Natural killer cell (primary cell): ENCODE measurements at regions not wholly inside any gene's neighbourhood (a gene's known extent, or its start where the extent isn't known, plus 50 kb on each side); places are given as distances from the start of the nearest gene placed in this dataset.
"Not testable (repeated sequence)": the region's sequence is repeated elsewhere in the genome, so short reads cannot be mapped to it uniquely, and the experiment has no call there.

ENCODE experiments used
- ATAC-seq, 3 donors: fragments of 150-1000 bp in 2 of 3; fragments of 200-7000 bp in 1 of 3; cut with Tn5 transposase; 1 replicate in 1 of 3; 2 replicates in 2 of 3; pipeline ENCODE4 v1.10.0; 2021; ENCODE audit warnings: mild to moderate bottlenecking in 2 of 3, moderate library complexity in 2 of 3
- DNase-seq, 2 donors: peaks; one replicate each; pipeline versions ENCODE4 v3.0.0 to v3.0.0-alpha.2; 2013 to 2021; ENCODE audit warnings: mixed read lengths in 1 of 2
- H3K27ac ChIP-seq: one replicate; pipeline ENCODE4 v1.5.1; 2013; ENCODE audit warnings: mild to moderate bottlenecking, low read length
- H3K27me3 ChIP-seq: one replicate; pipeline ENCODE4 v1.6.1; 2013; ENCODE audit warnings: low read length; ENCODE audit not compliant: control insufficient read depth, insufficient read depth
- H3K36me3 ChIP-seq: one replicate; pipeline ENCODE4 v1.6.1; 2013; ENCODE audit warnings: low read length; ENCODE audit not compliant: control insufficient read depth, insufficient read depth
- H3K4me1 ChIP-seq: one replicate; pipeline ENCODE4 v1.6.1; 2013; ENCODE audit warnings: low read length; ENCODE audit not compliant: control insufficient read depth, insufficient read depth
- H3K4me3 ChIP-seq: one replicate; pipeline ENCODE4 v1.5.1; 2013; ENCODE audit warnings: low read length
- H3K9me3 ChIP-seq: one replicate; pipeline ENCODE4 v1.6.1; 2013; ENCODE audit warnings: low read length; ENCODE audit not compliant: control insufficient read depth, insufficient read depth
- H3K27ac Mint-ChIP-seq, 2 donors: one replicate each; pipeline ENCODE4 v1.8.0; 2022; ENCODE audit warnings: mild to moderate bottlenecking in 2 of 2, mixed read lengths in 2 of 2, moderate library complexity in 1 of 2
- H3K27me3 Mint-ChIP-seq, 2 donors: one replicate each; pipeline ENCODE4 v1.8.0; 2022; ENCODE audit warnings: low read depth in 2 of 2, mixed read lengths in 2 of 2
- H3K36me3 Mint-ChIP-seq: one replicate; pipeline ENCODE4 v1.8.0; 2022; ENCODE audit warnings: mixed read lengths
- H3K4me1 Mint-ChIP-seq, 2 donors: one replicate each; pipeline ENCODE4 v1.8.0; 2022; ENCODE audit warnings: mixed read lengths in 2 of 2
- H3K4me3 Mint-ChIP-seq: one replicate; pipeline ENCODE4 v1.8.0; 2022; ENCODE audit warnings: mild to moderate bottlenecking, moderate library complexity, mixed read lengths
- H3K9me3 Mint-ChIP-seq, 2 donors: one replicate each; pipeline ENCODE4 v1.8.0; 2022; ENCODE audit warnings: mixed read lengths in 2 of 2
- CTCF ChIP-seq: fragments of 200-600 bp; IDR thresholded peaks from one replicate; pipeline ENCODE4 v1.8.0; 2022; ENCODE audit warnings: antibody characterized with exemption
- WGBS: methylation state at CpG from one replicate; pipeline ENCODE4 v1.1.7; 2013; ENCODE audit warnings: missing lambda C conversion rate; ENCODE audit not compliant: insufficient coverage; 5-methylcytosine and 5-hydroxymethylcytosine counted together
- intact Hi-C: fragments of 100-400 bp; cut with micrococcal nuclease; formaldehyde crosslinking; loops from one replicate; pipeline ENCODE4 v1.14.2; 2022

GRCh38 chr7:35853194-35853593, 52.3 kb downstream of the SEPTIN7 start:
- Mint-ChIP-seq H3K27ac (peak overlapping the region; percentile 57 to 71), H3K4me1 (peaks cover 70 to 71% of the 10 kb centered on the region in 2 donors)
- peaks cover 11% of the 10 kb centered on the region for H3K4me1 ChIP-seq
- H3K27me3 Mint-ChIP-seq, H3K4me3 Mint-ChIP-seq, H3K9me3 ChIP-seq, intact Hi-C loops, ATAC-seq, H3K9me3 Mint-ChIP-seq, H3K4me3 ChIP-seq, H3K36me3 Mint-ChIP-seq, H3K27me3 ChIP-seq, H3K27ac ChIP-seq, DNase-seq: not testable (repeated sequence)
- H3K36me3 ChIP-seq: peaks cover 14% of the 10 kb centered on the region
- 85% methylated on average over 7 of the region's 7 CpGs for WGBS

- Histone ChIP-seq H3K27me3 (no peaks in the 10 kb centered on the region), H3K4me3 (no peak overlapping the region), H3K27ac (no peak overlapping the region), H3K4me1 (peaks cover 9% of the 10 kb centered on the region), H3K9me3 (no peaks in the 10 kb centered on the region), H3K36me3 (peaks cover 5% of the 10 kb centered on the region)
- Mint-ChIP-seq H3K36me3 (no peaks in the 10 kb centered on the region), H3K4me3 (no peak overlapping the region), H3K4me1 (peaks cover 67 to 68% of the 10 kb centered on the region in 2 donors), H3K27me3 (no peaks in the 10 kb centered on the region), H3K9me3 (no peaks in the 10 kb centered on the region), H3K27ac (peak overlapping the region in 1 of 2 donors; percentile 63)
- 85% methylated on average over 1 of the region's 1 CpG for WGBS
- ATAC-seq (no peak), DNase-seq (no peak)
- no peak for TF ChIP-seq CTCF
- intact Hi-C loops: no loop called here
Observed at GRCh38 chr7:35854311-35854710, 53.5 kb downstream of the SEPTIN7 start.

- Histone ChIP-seq H3K4me3 (no peak overlapping the region), H3K36me3 (peaks cover 5% of the 10 kb centered on the region), H3K27me3 (no peaks in the 10 kb centered on the region), H3K27ac (no peak overlapping the region), H3K9me3 (no peaks in the 10 kb centered on the region), H3K4me1 (peaks cover 8% of the 10 kb centered on the region)
- DNase-seq (no peak), ATAC-seq (no peak)
- TF ChIP-seq CTCF: no peak
- WGBS: 65% methylated on average over 2 of the region's 4 CpGs
- H3K36me3 Mint-ChIP-seq: no peaks in the 10 kb centered on the region
- H3K4me1 Mint-ChIP-seq: peaks cover 70 to 73% of the 10 kb centered on the region in 2 donors
- H3K27me3 Mint-ChIP-seq: no peaks in the 10 kb centered on the region
- H3K27ac Mint-ChIP-seq: no peak overlapping the region
- intact Hi-C loops: loop anchor here (5.0 kb wide), 1 partner anchor 39 kb away; no protein-coding TSS in a partner anchor
- H3K9me3 Mint-ChIP-seq: no peaks in the 10 kb centered on the region
- peak overlapping the region; percentile 10 for H3K4me3 Mint-ChIP-seq
Observed at GRCh38 chr7:35856175-35856574, 55.3 kb downstream of the SEPTIN7 start.

- no peaks in the 10 kb centered on the region for H3K36me3 Mint-ChIP-seq
- no CpG with 5 or more reads among the region's 1 CpG for WGBS
- H3K27ac ChIP-seq: no peak overlapping the region
- H3K27me3 Mint-ChIP-seq: no peaks in the 10 kb centered on the region
- H3K36me3 ChIP-seq: peaks cover 11% of the 10 kb centered on the region
- H3K4me1 Mint-ChIP-seq: peaks cover 47 to 67% of the 10 kb centered on the region in 2 donors
- no peaks in the 10 kb centered on the region for H3K4me1 ChIP-seq
- H3K9me3 ChIP-seq: no peaks in the 10 kb centered on the region
- H3K4me3 ChIP-seq: no peak overlapping the region
- intact Hi-C loops: no loop called here
- ATAC-seq (no peak), DNase-seq (no peak)
- TF ChIP-seq CTCF: no peak
- H3K27ac Mint-ChIP-seq: peak overlapping the region; percentile 49 to 57
- H3K9me3 Mint-ChIP-seq: no peaks in the 10 kb centered on the region
- no peaks in the 10 kb centered on the region for H3K27me3 ChIP-seq
- H3K4me3 Mint-ChIP-seq: peak overlapping the region; percentile 51
Observed at GRCh38 chr7:35860664-35861063, 59.8 kb downstream of the SEPTIN7 start.
